Breast epithelium (tissue), 4 donors: ENCODE measurements at regions not wholly inside any gene's neighbourhood (a gene's known extent, or its start where the extent isn't known, plus 50 kb on each side); places are given as distances from the start of the nearest gene placed in this dataset.

Source experiments
- DNase-seq, 2 donors: peaks; one replicate each; pipeline ENCODE4 v3.0.0-alpha.2; 2019; ENCODE audit warnings: low spot score in 2 of 2
- H3K27ac ChIP-seq, 2 donors: fragments of 200-600 bp; sonication (generic) in 1 of 2; one replicate each; pipeline ENCODE4 v1.5.1; 2016 to 2019; ENCODE audit warnings: mild to moderate bottlenecking in 1 of 2
- H3K27me3 ChIP-seq, 2 donors: fragments of 200-600 bp; sonication (generic) in 1 of 2; one replicate each; pipeline versions ENCODE4 v1.5.1 to v1.6.0; 2017 to 2019; ENCODE audit warnings: control low read depth in 1 of 2, mild to moderate bottlenecking in 1 of 2
- H3K36me3 ChIP-seq: fragments of 200-600 bp; one replicate; pipeline ENCODE4 v1.5.1; 2019
- H3K4me1 ChIP-seq, 2 donors: fragments of 200-600 bp; sonication (generic); one replicate each; pipeline ENCODE4 v1.5.1; 2016 to 2019; ENCODE audit warnings: control low read depth in 1 of 2
- H3K4me3 ChIP-seq, 3 donors: fragments of 200-600 bp; sonication (generic); 1 replicate in 2 of 3; 2 replicates in 1 of 3; pipeline ENCODE4 v1.5.1; 2016 to 2019; ENCODE audit warnings: mild to moderate bottlenecking in 3 of 3, moderate library complexity in 2 of 3
- H3K9me3 ChIP-seq, 2 donors: fragments of 200-600 bp; sonication (generic) in 1 of 2; one replicate each; pipeline ENCODE4 v1.5.1; 2016 to 2019; ENCODE audit warnings: control low read depth in 1 of 2
- CTCF ChIP-seq, 3 donors: fragments of 450-650 bp; IDR thresholded peaks; one replicate each; pipeline ENCODE4 v1.5.1; 2016 to 2017; ENCODE audit warnings: antibody characterized with exemption in 3 of 3, mild to moderate bottlenecking in 3 of 3, moderate library complexity in 3 of 3
- POLR2A ChIP-seq: fragments of 450-650 bp; IDR thresholded peaks from one replicate; pipeline ENCODE4 v1.6.1; 2016; ENCODE audit warnings: antibody characterized with exemption, mild to moderate bottlenecking, moderate library complexity
- POLR2AphosphoS5 ChIP-seq, 3 donors: sonication (generic); formaldehyde crosslinking; IDR thresholded peaks; one replicate each; pipeline ENCODE4 v1.6.1; 2017; ENCODE audit warnings: antibody characterized with exemption in 3 of 3
- intact Hi-C: fragments of 100-400 bp; cut with DNase I; formaldehyde crosslinking; loops from one replicate; pipeline ENCODE4 v1.15.1; 2023; ENCODE audit warnings: low total_unique reads

- no peaks in the 10 kb centered on the region for H3K9me3 ChIP-seq
- no peaks in the 10 kb centered on the region for H3K4me1 ChIP-seq
- DNase-seq, result no peak
- no peaks in the 10 kb centered on the region for H3K36me3 ChIP-seq
- no peaks in the 10 kb centered on the region for H3K27me3 ChIP-seq
- H3K4me3 ChIP-seq, result no peak overlapping the region
- H3K27ac ChIP-seq, result no peak overlapping the region
- intact Hi-C loops, result no loop called here
- TF ChIP-seq POLR2A (no peak), POLR2AphosphoS5 (IDR thresholded peaks at IDR 0.05) (no peak), CTCF (IDR thresholded peaks at IDR 0.05) (no peak)
Observed at GRCh38 chr3:34216711-34217335, 418.4 kb downstream of the PDCD6IP start.

DNA sequence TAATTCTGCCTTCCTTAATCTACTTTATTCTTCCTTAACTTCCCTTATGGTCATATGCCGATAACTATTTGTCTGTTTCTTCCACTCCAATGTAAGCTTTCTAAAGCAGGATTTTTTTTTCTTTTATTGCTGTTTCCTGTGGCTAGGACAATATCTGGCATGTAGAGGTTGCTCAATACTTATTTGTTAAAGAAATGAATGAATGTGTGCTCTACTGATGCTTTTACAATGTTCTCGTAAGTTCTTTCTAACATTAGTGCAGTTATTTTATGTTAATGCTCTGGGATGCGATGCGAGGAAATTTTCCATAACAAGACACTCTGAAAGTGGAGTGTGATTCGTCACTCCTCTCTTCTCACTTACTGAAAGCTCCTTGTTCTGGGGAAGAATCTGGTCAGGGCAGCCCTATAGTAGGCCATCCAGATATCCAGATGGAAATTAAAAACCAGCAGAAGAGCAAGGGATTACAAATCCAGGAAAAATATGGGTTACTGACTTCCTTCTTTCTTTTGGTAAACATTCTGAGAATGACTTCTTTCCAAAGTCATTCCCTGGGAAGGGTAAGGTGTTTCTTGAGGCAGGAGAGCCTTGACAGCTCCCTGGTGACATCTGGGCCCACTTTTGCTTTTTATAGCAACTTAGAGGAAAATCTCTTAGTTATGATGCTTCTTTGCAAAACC lies 420.4 kb downstream of the PDCD6IP start:
- TF ChIP-seq POLR2A (no peak), POLR2AphosphoS5 (IDR thresholded peaks at IDR 0.05) (no peak), CTCF (IDR thresholded peaks at IDR 0.05) (no peak)
- H3K4me3 ChIP-seq, result no peak overlapping the region
- H3K27me3 ChIP-seq, result no peaks in the 10 kb centered on the region
- no peak overlapping the region for H3K27ac ChIP-seq
- intact Hi-C loops, result no loop called here
- no peak for DNase-seq
- H3K36me3 ChIP-seq, result no peaks in the 10 kb centered on the region
- no peaks in the 10 kb centered on the region for H3K4me1 ChIP-seq
- H3K9me3 ChIP-seq, result no peaks in the 10 kb centered on the region

DNA sequence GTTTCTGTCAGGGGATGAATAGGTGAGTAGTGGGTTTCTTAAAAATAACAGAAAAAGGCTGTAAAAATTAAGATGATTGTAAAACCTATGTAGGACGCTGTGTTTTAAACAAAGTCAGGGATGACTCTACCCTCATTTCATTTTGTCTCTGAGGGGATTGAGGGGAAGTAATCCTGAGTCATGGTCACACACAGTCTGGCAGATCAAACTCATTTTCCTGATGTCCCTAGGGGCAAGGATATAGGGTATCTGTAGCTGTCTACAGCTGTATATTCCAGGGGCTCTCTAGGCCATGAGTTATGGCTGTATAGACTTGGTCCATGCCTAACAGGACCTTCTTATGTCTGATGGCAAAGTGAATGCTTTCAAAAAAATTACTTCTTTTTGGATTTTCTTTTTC lies 421.1 kb downstream of the PDCD6IP start:
- intact Hi-C loops, result no loop called here
- Histone ChIP-seq H3K27ac (no peak overlapping the region), H3K4me3 (no peak overlapping the region)

DNA sequence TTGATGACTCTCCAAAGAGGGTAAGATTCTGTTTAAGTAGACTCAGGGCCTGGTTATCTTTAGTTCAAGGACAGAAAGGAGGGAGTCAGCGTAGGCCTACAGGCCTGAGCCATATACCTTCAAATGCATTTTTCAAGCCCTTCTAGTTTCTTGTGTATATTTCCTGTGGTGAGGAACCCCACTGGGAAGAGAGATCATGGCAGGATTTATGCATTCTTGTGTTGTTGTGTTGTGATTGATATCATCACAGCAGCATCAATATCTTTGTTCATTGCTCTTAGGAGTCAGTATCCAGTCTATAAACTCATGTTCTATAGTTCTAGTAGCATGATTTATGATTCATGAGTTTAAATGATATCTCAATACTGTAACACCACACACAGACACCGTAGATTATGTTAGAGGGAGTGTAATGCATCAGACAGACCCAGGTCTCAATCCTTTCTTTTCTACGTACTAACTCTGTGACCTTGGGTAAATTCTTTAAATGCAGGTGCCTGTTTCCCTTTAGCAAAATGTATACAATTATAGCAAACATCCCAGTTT lies 427.5 kb downstream of the PDCD6IP start:
- no peaks in the 10 kb centered on the region for H3K27me3 ChIP-seq
- H3K36me3 ChIP-seq, result no peaks in the 10 kb centered on the region
- DNase-seq, result no peak
- TF ChIP-seq CTCF (IDR thresholded peaks at IDR 0.05), result no peak
- TF ChIP-seq POLR2A, result no peak
- TF ChIP-seq POLR2AphosphoS5 (IDR thresholded peaks at IDR 0.05), result no peak
- H3K4me3 ChIP-seq, result no peak overlapping the region
- H3K4me1 ChIP-seq, result no peaks in the 10 kb centered on the region
- H3K9me3 ChIP-seq, result no peaks in the 10 kb centered on the region
- intact Hi-C loops, result no loop called here
- H3K27ac ChIP-seq, result no peak overlapping the region

More for the DNA sequence above, 421.1 kb downstream of the PDCD6IP start:
- DNase-seq, result no peak
- no peaks in the 10 kb centered on the region for H3K4me1 ChIP-seq
- TF ChIP-seq POLR2AphosphoS5 (IDR thresholded peaks at IDR 0.05), result no peak
- TF ChIP-seq POLR2A, result no peak
- TF ChIP-seq CTCF (IDR thresholded peaks at IDR 0.05), result no peak
- no peaks in the 10 kb centered on the region for H3K27me3 ChIP-seq
- H3K9me3 ChIP-seq, result no peaks in the 10 kb centered on the region
- H3K36me3 ChIP-seq, result no peaks in the 10 kb centered on the region

DNA sequence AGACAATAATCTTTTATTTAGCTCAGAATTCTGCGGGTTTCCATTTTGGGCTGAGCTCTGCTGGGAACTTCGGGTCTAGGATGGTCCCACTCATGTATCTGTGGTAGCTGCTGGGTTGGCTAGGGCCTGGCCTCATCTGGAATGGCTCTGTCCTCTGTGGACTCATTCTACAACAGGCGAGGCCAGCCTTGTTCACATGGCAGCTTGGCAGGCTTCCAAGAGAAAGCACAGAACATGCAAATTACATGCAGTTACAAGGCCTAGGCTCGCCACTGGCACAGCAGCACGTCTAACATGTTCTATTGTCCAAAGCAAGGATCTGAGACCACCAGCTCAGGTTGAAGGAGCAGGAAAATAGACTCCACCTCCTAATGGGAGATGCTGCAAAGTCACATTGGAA lies 431.4 kb downstream of the PDCD6IP start:
- no peaks in the 10 kb centered on the region for H3K36me3 ChIP-seq
- intact Hi-C loops, result no loop called here
- TF ChIP-seq CTCF (IDR thresholded peaks at IDR 0.05) (no peak), POLR2A (no peak), POLR2AphosphoS5 (IDR thresholded peaks at IDR 0.05) (no peak)
- no peaks in the 10 kb centered on the region for H3K27me3 ChIP-seq
- no peak overlapping the region for H3K4me3 ChIP-seq
- H3K27ac ChIP-seq, result no peak overlapping the region
- no peak for DNase-seq
- no peaks in the 10 kb centered on the region for H3K9me3 ChIP-seq
- no peaks in the 10 kb centered on the region for H3K4me1 ChIP-seq
